Retina (tissue), 1 donor: ENCODE measurements at regions not wholly inside any gene's neighbourhood (a gene's known extent, or its start where the extent isn't known, plus 50 kb on each side); places are given as distances from the start of the nearest gene placed in this dataset.
"Not testable (repeated sequence)": the region's sequence is repeated elsewhere in the genome, so short reads cannot be mapped to it uniquely, and the experiment has no call there.

Experiments used
- DNase-seq: peaks from one replicate; pipeline ENCODE4 v3.0.0-alpha.2; 2016

- no peak for DNase-seq
Observed at GRCh38 chr1:78301141-78301540, 189.6 kb upstream of the PTGFR start.

GRCh38 chr1:78303620-78304019, 187.2 kb upstream of the PTGFR start:
- DNase-seq, result no peak

- no peak for DNase-seq
Observed at GRCh38 chr1:78304341-78304740, 186.4 kb upstream of the PTGFR start.

GRCh38 chr1:78304761-78305160, 186.0 kb upstream of the PTGFR start:
- DNase-seq, result no peak

- not testable (repeated sequence) for DNase-seq
Observed at GRCh38 chr1:78310261-78310660, 180.5 kb upstream of the PTGFR start.

- no peak for DNase-seq
Observed at GRCh38 chr1:78318011-78318410, 172.8 kb upstream of the PTGFR start.

- no peak for DNase-seq
Observed at GRCh38 chr1:78319603-78320002, 171.2 kb upstream of the PTGFR start.

- DNase-seq, result no peak
Observed at GRCh38 chr1:78322928-78323680, 167.7 kb upstream of the PTGFR start.

GRCh38 chr1:78325293-78325692, 165.5 kb upstream of the PTGFR start:
- no peak for DNase-seq

- no peak for DNase-seq
Observed at GRCh38 chr1:78329475-78329874, 161.3 kb upstream of the PTGFR start.

- DNase-seq, result no peak
Observed at GRCh38 chr1:78331799-78332198, 159.0 kb upstream of the PTGFR start.

GRCh38 chr1:78333502-78333901, 157.3 kb upstream of the PTGFR start:
- no peak for DNase-seq

- DNase-seq, result no peak
Observed at GRCh38 chr1:78334114-78334513, 156.7 kb upstream of the PTGFR start.

- no peak for DNase-seq
Observed at GRCh38 chr1:78334952-78335351, 155.8 kb upstream of the PTGFR start.

GRCh38 chr1:78336751-78337150, 154.0 kb upstream of the PTGFR start:
- DNase-seq, result not testable (repeated sequence)

- DNase-seq, result no peak
Observed at GRCh38 chr1:78339490-78339889, 151.3 kb upstream of the PTGFR start.

- DNase-seq, result no peak
Observed at GRCh38 chr1:78340006-78340405, 150.8 kb upstream of the PTGFR start.

- no peak for DNase-seq
Observed at GRCh38 chr1:78348496-78349284, 142.1 kb upstream of the PTGFR start.

GRCh38 chr1:78351551-78352216, 139.1 kb upstream of the PTGFR start:
- DNase-seq, result no peak

GRCh38 chr1:78355656-78356055, 135.1 kb upstream of the PTGFR start:
- DNase-seq, result no peak

GRCh38 chr1:78358165-78358564, 132.6 kb upstream of the PTGFR start:
- no peak for DNase-seq

- DNase-seq, result no peak
Observed at GRCh38 chr1:78359666-78360065, 131.1 kb upstream of the PTGFR start.

- DNase-seq, result no peak
Observed at GRCh38 chr1:78360584-78360983, 130.2 kb upstream of the PTGFR start.

- no peak for DNase-seq
Observed at GRCh38 chr1:78367700-78368099, 123.1 kb upstream of the PTGFR start.
